ENCODE measurements at regions not wholly inside any gene's neighbourhood (a gene's known extent, or its start where the extent isn't known, plus 50 kb on each side); places are given as distances from the start of the nearest gene placed in this dataset.

- TF ChIP-seq, protein P1, sequence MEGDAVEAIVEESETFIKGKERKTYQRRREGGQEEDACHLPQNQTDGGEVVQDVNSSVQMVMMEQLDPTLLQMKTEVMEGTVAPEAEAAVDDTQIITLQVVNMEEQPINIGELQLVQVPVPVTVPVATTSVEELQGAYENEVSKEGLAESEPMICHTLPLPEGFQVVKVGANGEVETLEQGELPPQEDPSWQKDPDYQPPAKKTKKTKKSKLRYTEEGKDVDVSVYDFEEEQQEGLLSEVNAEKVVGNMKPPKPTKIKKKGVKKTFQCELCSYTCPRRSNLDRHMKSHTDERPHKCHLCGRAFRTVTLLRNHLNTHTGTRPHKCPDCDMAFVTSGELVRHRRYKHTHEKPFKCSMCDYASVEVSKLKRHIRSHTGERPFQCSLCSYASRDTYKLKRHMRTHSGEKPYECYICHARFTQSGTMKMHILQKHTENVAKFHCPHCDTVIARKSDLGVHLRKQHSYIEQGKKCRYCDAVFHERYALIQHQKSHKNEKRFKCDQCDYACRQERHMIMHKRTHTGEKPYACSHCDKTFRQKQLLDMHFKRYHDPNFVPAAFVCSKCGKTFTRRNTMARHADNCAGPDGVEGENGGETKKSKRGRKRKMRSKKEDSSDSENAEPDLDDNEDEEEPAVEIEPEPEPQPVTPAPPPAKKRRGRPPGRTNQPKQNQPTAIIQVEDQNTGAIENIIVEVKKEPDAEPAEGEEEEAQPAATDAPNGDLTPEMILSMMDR (IDR thresholded peaks at IDR 0.05; ENCODE audit: insufficient read depth, low read depth, low read length), result no peak
- no peak overlapping the region for H3K4me3 ChIP-seq (ENCODE audit: low read depth, low read length)
- no peak for DNase-seq (ENCODE audit: low read depth)
These were observed 185.5 kb upstream of the SOX9 start for GRCh38 chr17:71935341-71935740.

DNA sequence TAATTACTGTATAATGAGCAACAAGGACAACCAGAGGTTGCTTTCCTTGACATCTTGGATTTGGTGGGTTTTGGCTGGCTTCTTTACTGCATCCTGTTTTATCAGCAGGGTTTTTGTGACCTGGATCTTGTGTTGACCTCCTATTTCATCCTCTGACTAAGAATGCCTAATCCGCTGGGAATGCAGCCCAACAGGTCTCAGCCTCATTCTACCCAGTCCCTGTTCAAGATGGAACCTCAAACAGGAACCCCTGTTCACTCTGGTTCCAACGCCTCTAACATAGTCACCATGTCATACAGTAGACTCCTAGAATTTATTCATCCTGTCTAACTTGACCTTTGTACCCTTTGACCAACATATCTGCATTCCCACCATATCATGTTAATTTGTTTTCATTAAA is 183.8 kb upstream of the SOX9 start:
- TF ChIP-seq, protein P1 (IDR thresholded peaks at IDR 0.05; ENCODE audit: insufficient read depth, low read depth, low read length), result no peak
- no peak overlapping the region for H3K4me3 ChIP-seq (ENCODE audit: low read depth, low read length)
- DNase-seq (ENCODE audit: low read depth), result no peak

- DNase-seq (ENCODE audit: low read depth), result peak; percentile 8
- H3K4me3 ChIP-seq (ENCODE audit: low read depth, low read length), result no peak overlapping the region
- TF ChIP-seq, protein P1 (IDR thresholded peaks at IDR 0.05; ENCODE audit: insufficient read depth, low read depth, low read length), result no peak
These were observed 182.9 kb upstream of the SOX9 start for GRCh38 chr17:71937914-71938313.

GRCh38 chr17:71938340-71939010 is 182.3 kb upstream of the SOX9 start:
- TF ChIP-seq, protein P1 (IDR thresholded peaks at IDR 0.05; ENCODE audit: insufficient read depth, low read depth, low read length), result no peak
- no peak for DNase-seq (ENCODE audit: low read depth)
- H3K4me3 ChIP-seq (ENCODE audit: low read depth, low read length), result no peak overlapping the region

DNA sequence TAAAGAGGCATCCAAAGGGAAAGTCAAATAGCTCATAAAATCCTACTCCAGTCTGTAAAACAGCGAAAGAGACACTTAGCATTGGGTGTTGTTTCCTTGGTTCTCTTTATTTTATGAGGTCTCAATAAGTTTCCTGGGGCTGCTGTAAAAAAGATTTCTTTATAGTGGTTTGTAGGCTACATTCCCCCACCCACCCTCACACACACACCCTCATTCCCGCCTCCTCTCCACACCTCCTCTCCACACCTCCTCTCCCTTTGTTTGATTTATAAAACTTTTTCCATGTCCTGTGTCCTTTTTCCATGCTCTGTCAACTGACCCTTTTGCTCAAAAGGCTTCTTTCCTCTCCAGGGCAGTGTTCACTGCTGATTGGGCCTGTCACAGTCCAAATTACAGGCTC is 178.9 kb upstream of the SOX9 start:
- H3K4me3 ChIP-seq (ENCODE audit: low read depth, low read length), result no peak overlapping the region
- no peak for DNase-seq (ENCODE audit: low read depth)
- TF ChIP-seq, protein P1 (IDR thresholded peaks at IDR 0.05; ENCODE audit: insufficient read depth, low read depth, low read length), result no peak

DNA sequence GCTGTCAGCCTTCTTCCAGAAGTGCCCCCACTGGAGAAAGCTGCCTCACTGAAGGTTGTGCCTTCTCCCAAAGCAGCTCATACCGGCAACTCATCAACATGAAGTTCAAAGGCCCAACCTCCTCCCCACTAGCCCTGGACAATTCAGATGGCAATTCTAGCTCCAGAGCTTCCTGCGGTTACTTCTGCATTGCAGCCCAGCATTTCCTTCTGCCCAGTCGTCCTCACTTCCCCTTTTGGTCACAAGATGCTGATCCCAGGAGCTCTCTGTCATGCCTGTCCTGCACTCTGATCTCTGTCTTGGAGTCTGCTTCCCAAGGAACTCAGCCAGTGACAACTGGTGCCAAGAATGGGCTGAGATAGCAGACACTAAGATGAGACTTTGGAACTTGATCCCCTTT is 178.2 kb upstream of the SOX9 start:
- TF ChIP-seq, protein P1 (IDR thresholded peaks at IDR 0.05; ENCODE audit: insufficient read depth, low read depth, low read length), result no peak
- DNase-seq (ENCODE audit: low read depth), result no peak
- no peak overlapping the region for H3K4me3 ChIP-seq (ENCODE audit: low read depth, low read length)

Measured in fibroblast of villous mesenchyme (primary cell).